HG03521 (cell line): ENCODE measurements at regions not wholly inside any gene's neighbourhood (a gene's known extent, or its start where the extent isn't known, plus 50 kb on each side); places are given as distances from the start of the nearest gene placed in this dataset.

Experiments
- ATAC-seq: cut with Tn5 transposase; IDR thresholded peaks from one replicate; pipeline ENCODE4 v1.9.1; 2021; ENCODE audit warnings: mild to moderate bottlenecking, moderate library complexity; ENCODE audit not compliant: unreplicated experiment

- ATAC-seq: no peak
Measured at GRCh38 chr2:11988691-11989353, 242.4 kb downstream of the LPIN1 start.

- no peak for ATAC-seq
Measured at GRCh38 chr2:11989354-11989703, 242.9 kb downstream of the LPIN1 start.

- no peak for ATAC-seq
Measured at GRCh38 chr2:11990576-11990975, 244.1 kb downstream of the LPIN1 start.

GRCh38 chr2:11993749-11994148, 247.3 kb downstream of the LPIN1 start:
- no peak for ATAC-seq

GRCh38 chr2:11995456-11995855, 249.0 kb downstream of the LPIN1 start:
- ATAC-seq: no peak

- ATAC-seq: no peak
Measured at GRCh38 chr2:11996618-11997017, 250.2 kb downstream of the LPIN1 start.

GRCh38 chr2:11997142-11997541, 250.7 kb downstream of the LPIN1 start:
- ATAC-seq: no peak

GRCh38 chr2:11998218-11998617, 251.8 kb downstream of the LPIN1 start:
- ATAC-seq: peak; percentile 75

- ATAC-seq: no peak
Measured at GRCh38 chr2:11998626-11999378, 252.4 kb downstream of the LPIN1 start.

GRCh38 chr2:12001621-12002020, 255.2 kb downstream of the LPIN1 start:
- ATAC-seq: no peak

GRCh38 chr2:12002215-12002614, 255.8 kb downstream of the LPIN1 start:
- no peak for ATAC-seq

GRCh38 chr2:12004713-12005112, 258.3 kb downstream of the LPIN1 start:
- ATAC-seq: no peak

GRCh38 chr2:12005886-12006681, 259.7 kb downstream of the LPIN1 start:
- ATAC-seq: peak; percentile 61

- no peak for ATAC-seq
Measured at GRCh38 chr2:12006850-12007249, 260.4 kb downstream of the LPIN1 start.

GRCh38 chr2:12007282-12007681, 260.9 kb downstream of the LPIN1 start:
- no peak for ATAC-seq

GRCh38 chr2:12008425-12009061, 262.1 kb downstream of the LPIN1 start:
- peak; percentile 84 for ATAC-seq

GRCh38 chr2:12009323-12009905, 263.0 kb downstream of the LPIN1 start:
- no peak for ATAC-seq

- no peak for ATAC-seq
Measured at GRCh38 chr2:12010059-12010458, 263.6 kb downstream of the LPIN1 start.

GRCh38 chr2:12010779-12011178, 264.3 kb downstream of the LPIN1 start:
- ATAC-seq: no peak

- ATAC-seq: no peak
Measured at GRCh38 chr2:12014088-12014960, 267.9 kb downstream of the LPIN1 start.
